ENCODE measurements at regions not wholly inside any gene's neighbourhood (a gene's known extent, or its start where the extent isn't known, plus 50 kb on each side); places are given as distances from the start of the nearest gene placed in this dataset.

DNA sequence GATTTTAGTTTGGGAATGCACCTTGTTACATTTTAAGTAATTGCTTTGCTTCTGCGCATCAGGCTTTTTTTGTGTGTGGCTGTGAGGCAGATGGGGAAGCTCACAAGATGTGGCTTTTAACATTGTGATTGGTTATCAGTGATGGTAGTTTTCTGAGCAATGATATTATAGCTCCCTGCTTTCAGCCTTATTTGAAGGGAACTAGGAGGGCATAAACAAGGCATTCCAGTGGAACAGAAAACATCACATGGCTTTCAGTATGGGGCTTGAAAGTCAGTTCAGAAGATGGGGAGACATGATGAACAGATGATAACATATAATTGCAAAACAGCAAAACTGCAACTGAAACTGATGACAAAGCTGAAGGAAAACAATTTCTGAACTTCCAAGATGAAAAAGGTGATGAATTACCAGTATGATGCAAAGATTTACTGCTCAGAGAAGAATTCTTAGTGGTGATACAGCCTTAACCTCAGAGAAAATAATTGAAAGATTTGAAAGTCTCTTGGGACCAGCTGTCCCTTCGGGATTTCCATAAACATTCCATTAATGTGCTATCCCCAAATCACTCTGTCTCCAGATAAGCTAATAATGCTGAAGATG lies 439.7 kb downstream of the RND3 start:
- in situ Hi-C loops (cut with MboI; ENCODE audit: low pct_unique_long_range_greater_than_20kb, low sequenced_read_pairs), result no loop called here
- DNase-seq, result no peak

- in situ Hi-C loops (cut with MboI; ENCODE audit: low pct_unique_long_range_greater_than_20kb, low sequenced_read_pairs), result no loop called here
- DNase-seq, result no peak
Measured at GRCh38 chr2:150046810-150047209, 440.7 kb downstream of the RND3 start.

- DNase-seq, result no peak
Measured at GRCh38 chr2:150046211-150046610, 441.3 kb downstream of the RND3 start.

GRCh38 chr2:150045601-150046000 lies 441.9 kb downstream of the RND3 start:
- no peak for DNase-seq
- in situ Hi-C loops (cut with MboI; ENCODE audit: low pct_unique_long_range_greater_than_20kb, low sequenced_read_pairs), result no loop called here

More at GRCh38 chr2:150046211-150046610, 441.3 kb downstream of the RND3 start:
- in situ Hi-C loops (cut with MboI; ENCODE audit: low pct_unique_long_range_greater_than_20kb, low sequenced_read_pairs), result no loop called here

- in situ Hi-C loops (cut with MboI; ENCODE audit: low pct_unique_long_range_greater_than_20kb, low sequenced_read_pairs), result no loop called here
- no peak for DNase-seq
Measured at GRCh38 chr2:150043172-150043500, 444.3 kb downstream of the RND3 start.

GRCh38 chr2:150042500-150043171 lies 444.8 kb downstream of the RND3 start:
- no peak for DNase-seq
- in situ Hi-C loops (cut with MboI; ENCODE audit: low pct_unique_long_range_greater_than_20kb, low sequenced_read_pairs), result no loop called here

- in situ Hi-C loops (cut with MboI; ENCODE audit: low pct_unique_long_range_greater_than_20kb, low sequenced_read_pairs), result no loop called here
- DNase-seq, result no peak
Measured at GRCh38 chr2:150041722-150042425, 445.6 kb downstream of the RND3 start.

- no peak for DNase-seq
- in situ Hi-C loops (cut with MboI; ENCODE audit: low pct_unique_long_range_greater_than_20kb, low sequenced_read_pairs), result no loop called here
Measured at GRCh38 chr2:150036622-150037021, 449.0 kb upstream of the MMADHC start.

- in situ Hi-C loops (cut with MboI; ENCODE audit: low pct_unique_long_range_greater_than_20kb, low sequenced_read_pairs), result no loop called here
- no peak for DNase-seq
Measured at GRCh38 chr2:150034665-150035064, 447.1 kb upstream of the MMADHC start.

DNA sequence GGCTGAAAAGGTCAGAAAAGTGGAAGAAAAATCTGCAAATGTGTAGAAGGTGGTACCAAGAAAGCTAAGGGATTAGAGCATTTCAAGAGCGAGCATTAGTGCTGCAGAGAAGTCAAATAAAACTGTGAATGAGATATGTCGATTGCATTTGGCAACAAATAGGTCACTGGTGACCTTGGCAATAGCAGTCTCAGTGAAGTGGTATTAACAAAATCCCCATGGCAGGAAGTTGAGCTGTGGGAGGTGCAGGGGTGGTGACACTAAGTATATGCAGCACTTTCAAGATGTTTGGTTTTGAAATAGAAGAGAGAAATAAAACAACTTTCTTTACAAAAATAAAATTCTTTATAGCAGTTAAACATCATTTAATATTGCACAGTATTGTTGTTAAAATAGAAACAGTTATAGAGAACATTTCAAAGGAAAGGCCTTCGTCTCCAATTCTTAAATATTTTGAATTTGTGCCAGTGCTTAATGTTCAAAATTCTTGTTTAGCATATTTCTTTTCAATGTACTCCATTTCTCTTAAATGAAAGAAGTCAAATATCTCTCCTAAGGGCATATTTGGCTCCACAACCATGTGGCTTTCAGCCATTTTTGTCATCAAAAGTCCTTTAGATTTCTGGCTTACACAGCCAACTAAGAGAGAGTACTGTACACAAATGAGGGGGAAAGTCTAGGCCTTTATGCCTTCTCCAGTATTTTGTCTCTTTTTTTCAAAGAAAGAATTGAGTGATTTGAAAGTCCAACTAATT lies 443.0 kb upstream of the MMADHC start:
- in situ Hi-C loops (cut with MboI; ENCODE audit: low pct_unique_long_range_greater_than_20kb, low sequenced_read_pairs), result no loop called here
- no peak for DNase-seq

GRCh38 chr2:150028322-150028721 lies 440.7 kb upstream of the MMADHC start:
- in situ Hi-C loops (cut with MboI; ENCODE audit: low pct_unique_long_range_greater_than_20kb, low sequenced_read_pairs), result no loop called here
- DNase-seq, result no peak

- in situ Hi-C loops (cut with MboI; ENCODE audit: low pct_unique_long_range_greater_than_20kb, low sequenced_read_pairs), result no loop called here
- peak; percentile 2 for DNase-seq
Measured at GRCh38 chr2:150027164-150027563, 439.6 kb upstream of the MMADHC start.

DNA sequence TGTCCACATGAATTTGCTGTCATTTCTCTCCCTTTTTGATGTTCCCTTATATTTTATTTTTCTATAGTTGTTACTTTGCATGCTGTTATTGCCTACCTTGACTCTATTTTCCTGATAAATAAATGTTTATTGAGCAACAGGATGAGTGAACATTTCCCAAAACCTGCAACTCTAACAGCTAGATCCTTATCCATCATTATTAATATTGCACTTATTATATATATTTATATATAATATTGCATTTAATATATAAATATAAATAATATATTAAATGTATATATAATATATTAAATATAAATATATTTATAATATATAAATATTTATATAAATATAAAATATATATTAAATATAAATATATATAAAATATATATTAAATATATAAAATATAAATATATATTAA lies 436.1 kb upstream of the MMADHC start:
- in situ Hi-C loops (cut with MboI; ENCODE audit: low pct_unique_long_range_greater_than_20kb, low sequenced_read_pairs), result no loop called here
- DNase-seq, result no peak

- in situ Hi-C loops (cut with MboI; ENCODE audit: low pct_unique_long_range_greater_than_20kb, low sequenced_read_pairs), result no loop called here
- peak; percentile 30 for DNase-seq
Measured at GRCh38 chr2:150023044-150023443, 435.5 kb upstream of the MMADHC start.

GRCh38 chr2:150020937-150021673 lies 433.5 kb upstream of the MMADHC start:
- in situ Hi-C loops (cut with MboI; ENCODE audit: low pct_unique_long_range_greater_than_20kb, low sequenced_read_pairs), result no loop called here
- no peak for DNase-seq

GRCh38 chr2:150020221-150020620 lies 432.6 kb upstream of the MMADHC start:
- in situ Hi-C loops (cut with MboI; ENCODE audit: low pct_unique_long_range_greater_than_20kb, low sequenced_read_pairs), result no loop called here
- DNase-seq, result no peak

GRCh38 chr2:150019063-150019462 lies 431.5 kb upstream of the MMADHC start:
- in situ Hi-C loops (cut with MboI; ENCODE audit: low pct_unique_long_range_greater_than_20kb, low sequenced_read_pairs), result no loop called here

DNA sequence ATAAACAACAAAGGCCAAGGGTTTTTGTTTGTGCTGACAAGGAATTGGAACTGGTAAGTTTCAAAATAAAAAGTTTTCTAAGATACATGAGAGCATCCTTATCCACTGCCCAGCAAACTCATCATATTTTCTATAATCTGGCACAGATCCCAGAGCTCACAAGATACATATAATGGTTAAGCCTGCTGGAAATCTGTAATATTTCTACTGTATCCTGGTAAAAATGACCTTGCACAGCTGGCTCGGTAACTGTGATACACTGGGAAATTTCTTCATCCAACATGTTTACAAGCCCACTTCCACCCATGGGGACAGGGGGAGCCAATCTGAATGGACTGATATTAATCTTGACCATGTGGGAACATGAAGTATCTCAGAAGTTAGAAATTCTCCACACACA lies 425.4 kb upstream of the MMADHC start:
- no peak for DNase-seq
- in situ Hi-C loops (cut with MboI; ENCODE audit: low pct_unique_long_range_greater_than_20kb, low sequenced_read_pairs), result no loop called here

More at GRCh38 chr2:150019063-150019462, 431.5 kb upstream of the MMADHC start:
- no peak for DNase-seq

GRCh38 chr2:150011161-150011730 lies 423.7 kb upstream of the MMADHC start:
- DNase-seq, result no peak
- in situ Hi-C loops (cut with MboI; ENCODE audit: low pct_unique_long_range_greater_than_20kb, low sequenced_read_pairs), result no loop called here

Measured in KBM-7 (cell line).